ENCODE measurements at regions not wholly inside any gene's neighbourhood (a gene's known extent, or its start where the extent isn't known, plus 50 kb on each side); places are given as distances from the start of the nearest gene placed in this dataset.

DNA sequence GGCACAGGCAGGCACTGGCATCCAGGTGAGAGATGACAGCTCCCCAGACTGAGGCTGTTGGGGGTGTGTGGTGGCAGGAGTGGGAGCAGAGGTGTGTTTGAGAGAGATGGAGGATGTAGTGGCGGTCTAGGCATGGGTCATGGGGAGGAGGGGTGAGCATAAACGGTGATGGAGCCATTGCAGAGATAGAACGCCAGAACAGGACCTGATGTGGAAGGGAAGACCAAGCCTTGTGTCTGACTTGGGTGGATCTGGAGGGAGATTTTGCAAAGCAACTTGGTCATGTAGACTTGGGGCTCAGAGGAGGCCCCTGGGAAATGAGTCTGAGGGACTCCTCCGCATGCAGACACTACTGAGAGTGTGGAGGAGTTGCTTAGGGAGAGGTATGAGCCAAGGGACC is 50.0 kb upstream of the CLDN5 start:
- DNase-seq: no peak

DNA sequence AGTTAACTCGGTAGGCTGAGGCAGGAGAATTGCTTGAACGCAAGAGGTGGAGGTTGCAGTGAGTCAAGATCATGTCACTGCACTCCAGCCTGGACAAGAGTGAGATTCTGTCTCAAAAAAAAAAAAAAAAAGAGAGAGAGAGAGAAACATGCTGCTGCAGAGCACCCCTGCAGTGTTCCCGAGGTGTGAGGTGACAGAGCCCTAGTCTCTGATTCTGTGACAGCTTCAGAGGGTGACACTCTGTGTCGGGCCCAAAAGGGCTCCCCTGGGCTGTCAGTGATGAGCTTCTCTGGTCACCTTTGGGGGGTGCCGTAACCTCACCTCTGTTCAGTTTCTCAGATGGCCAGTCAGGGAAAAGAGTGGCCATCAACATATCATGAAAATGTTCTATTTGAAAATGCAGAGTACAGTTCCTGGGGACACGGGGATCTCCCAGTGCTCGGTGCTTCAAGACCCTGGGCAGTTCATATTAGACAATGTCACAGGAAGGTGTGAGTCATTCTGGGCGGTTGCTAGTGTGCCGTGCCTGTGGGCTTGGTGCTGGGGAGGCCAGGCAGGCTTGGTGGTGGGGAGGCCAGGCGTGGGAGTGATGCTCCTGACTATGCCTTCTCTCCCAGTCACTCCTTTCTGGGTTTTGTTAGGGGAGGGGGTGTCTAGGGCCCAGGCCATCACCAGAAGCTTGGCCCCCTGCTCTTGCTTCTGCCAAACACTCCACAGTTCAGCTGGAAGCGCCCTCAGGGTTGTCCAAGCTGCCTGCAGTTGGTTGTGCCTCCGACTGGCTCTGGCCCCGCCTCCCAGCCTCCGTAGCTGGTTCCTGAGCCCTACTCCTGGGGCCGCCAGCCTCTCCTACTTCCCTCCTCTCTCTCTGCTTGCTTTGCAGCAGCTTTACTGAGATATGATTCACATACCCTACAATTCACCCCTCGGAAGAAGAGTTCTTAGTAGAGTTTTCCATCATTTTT is 52.5 kb upstream of the CLDN5 start:
- no peak for DNase-seq

GRCh38 chr22:19577422-19577966 is 53.3 kb upstream of the CLDN5 start:
- no peak for DNase-seq

- no peak for DNase-seq
These were observed 54.2 kb upstream of the CLDN5 start for GRCh38 chr22:19578180-19579004.

- DNase-seq: no peak
These were observed 55.1 kb upstream of the CLDN5 start for GRCh38 chr22:19579115-19579811.

- DNase-seq: no peak
These were observed 55.7 kb upstream of the CLDN5 start for GRCh38 chr22:19579880-19580279.

- no peak for DNase-seq
These were observed 56.2 kb upstream of the CLDN5 start for GRCh38 chr22:19580291-19580890.

DNA sequence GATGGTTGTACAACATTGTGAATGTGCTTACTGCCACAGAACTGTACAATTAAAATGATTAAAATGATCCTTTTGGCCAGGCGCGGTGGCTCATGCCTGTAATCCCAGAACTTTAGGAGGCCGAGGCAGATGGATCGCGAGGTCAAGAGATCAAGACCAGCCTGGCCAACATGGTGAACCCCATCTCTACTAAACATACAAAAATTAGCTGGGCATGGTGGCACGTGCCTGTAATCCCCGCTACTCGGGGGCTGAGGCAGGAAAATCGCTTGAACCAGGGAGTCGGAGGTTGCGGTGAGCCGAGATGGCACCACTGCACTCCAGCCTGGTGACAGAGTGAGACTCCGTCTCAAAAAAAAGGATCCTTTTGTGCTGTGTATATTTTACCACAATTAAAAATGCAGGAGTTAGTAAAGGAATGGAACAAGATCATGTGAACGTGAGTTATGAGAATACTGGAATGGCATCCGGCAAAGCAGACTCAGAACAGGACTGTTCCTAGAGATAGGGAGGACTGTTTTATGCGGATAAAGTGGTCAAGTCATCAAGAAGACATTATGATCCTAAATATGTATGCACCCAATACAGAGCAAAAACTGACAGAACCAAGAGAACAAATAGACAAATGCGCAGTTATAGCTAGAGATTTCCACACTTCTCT is 58.0 kb upstream of the CLDN5 start:
- DNase-seq: no peak

DNA sequence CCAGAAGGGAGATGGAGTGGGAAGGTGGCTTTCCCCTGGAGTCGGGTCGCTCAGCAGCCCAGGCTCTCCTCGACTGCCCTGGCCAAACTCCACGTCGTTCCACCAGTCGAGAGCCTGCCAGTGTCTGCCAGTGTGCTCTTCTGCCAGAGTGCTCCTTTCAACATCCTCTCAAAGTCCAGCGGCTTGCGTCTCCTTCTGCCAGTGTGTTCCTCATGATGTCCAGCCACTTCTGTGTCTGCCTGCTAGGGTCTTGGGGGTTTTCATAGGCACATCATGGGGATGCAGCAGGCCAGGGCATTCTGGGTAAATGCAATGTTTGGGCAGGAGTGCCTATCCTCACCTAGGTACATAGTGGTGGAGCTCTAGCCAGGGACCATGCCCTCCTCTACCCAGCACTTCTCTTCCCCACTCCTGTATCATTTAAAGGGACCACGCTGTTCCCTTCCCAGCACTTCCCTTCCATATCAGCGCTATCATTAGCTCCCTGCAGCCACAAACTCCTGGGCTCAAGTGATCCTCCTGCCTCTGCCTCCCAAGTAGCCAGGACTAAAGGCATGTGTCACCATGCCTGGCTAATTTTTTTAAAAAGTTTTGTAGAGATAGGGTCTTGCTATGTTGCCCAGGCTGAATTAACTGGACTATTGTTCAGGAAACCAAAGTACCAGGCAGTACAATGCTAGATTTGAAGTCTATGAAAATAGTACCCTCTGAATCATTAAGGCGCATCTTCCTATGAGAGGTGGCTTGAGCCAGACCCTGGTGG is 62.9 kb upstream of the CLDN5 start:
- no peak for DNase-seq

- no peak for DNase-seq
These were observed 66.5 kb upstream of the CLDN5 start for GRCh38 chr22:19590696-19591095.

GRCh38 chr22:19591568-19591967 is 67.4 kb upstream of the CLDN5 start:
- no peak for DNase-seq

DNA sequence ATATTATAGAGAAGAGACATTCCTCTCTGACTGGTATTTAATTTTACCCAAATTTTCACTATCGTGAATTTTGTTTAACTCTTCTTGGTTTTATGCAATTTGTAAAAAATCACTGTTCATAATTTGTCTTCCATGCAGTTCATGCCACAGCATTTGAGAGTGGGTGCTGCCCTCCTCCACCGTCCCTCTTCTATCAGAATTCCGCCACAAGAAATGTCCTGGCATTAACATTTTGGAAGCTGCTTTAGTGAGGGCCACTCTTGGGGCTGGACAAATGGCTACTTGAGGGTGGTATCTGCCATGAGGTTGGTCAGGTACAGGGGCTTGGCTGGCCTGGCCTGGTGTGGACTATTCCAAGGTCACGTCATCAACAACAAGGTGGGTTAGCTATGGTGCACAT is 68.3 kb upstream of the CLDN5 start:
- DNase-seq: no peak

DNA sequence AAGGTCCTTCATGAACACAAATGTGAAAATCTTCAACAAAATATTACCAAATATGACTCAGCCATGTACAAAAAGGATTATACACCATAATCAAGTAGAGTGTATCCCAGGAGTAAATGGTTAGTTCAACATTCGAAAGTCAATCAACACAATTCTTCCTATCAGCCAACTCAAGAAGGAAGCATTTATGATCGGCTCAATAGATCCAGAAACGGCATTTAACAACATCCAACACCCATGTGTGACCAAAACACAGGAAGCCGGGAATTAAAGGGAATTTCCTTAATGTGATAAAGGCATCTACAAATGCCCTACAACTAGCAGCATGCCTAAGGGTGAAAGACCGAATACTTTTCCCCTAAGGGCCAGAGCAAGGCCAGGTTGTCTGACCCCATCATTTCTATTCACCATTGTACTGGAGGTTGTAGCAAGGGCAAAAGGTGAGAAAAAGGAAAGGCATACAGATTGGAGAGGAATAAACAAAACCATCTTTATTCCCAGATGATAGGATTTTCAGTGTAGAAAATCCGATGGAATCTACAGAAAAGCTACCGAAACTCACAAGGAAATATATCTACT is 69.9 kb upstream of the CLDN5 start:
- no peak for DNase-seq

- DNase-seq: no peak
These were observed 71.3 kb upstream of the CLDN5 start for GRCh38 chr22:19595532-19595931.

DNA sequence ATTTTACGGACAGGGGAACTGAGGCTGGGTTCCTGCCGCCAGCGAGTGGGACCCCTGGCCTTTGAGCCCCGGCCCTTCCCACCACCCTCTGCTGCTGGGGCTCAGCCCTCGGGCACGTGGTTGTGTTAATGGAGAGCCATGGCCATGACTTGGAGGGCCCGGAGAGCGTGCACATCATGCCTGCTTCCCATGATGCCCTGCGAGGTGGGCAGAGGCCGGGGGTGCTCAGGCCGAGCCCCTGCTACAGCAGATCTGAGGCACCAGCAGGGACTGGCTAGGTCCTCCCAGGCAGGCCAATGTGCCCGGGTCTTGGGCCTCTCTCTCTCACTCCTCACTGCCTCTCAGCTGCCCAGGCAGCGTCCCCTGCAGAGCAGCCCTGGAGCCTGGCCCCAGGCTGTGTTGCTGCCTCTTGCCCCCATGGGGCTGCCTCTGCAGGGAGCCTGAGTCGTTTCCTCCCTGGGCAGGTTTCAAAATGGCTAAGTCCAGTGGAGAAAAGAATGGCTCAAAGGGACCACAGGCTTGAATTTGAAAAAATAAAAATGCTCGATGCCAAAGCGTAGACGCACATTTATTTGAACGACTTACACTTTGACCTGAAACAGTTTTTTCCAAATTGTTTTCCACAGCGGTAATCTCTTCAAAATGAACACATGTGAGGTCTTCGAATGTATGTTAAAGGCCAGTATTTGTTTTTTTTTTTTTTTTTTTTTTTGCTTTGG is 72.6 kb upstream of the CLDN5 start:
- no peak for DNase-seq

DNA sequence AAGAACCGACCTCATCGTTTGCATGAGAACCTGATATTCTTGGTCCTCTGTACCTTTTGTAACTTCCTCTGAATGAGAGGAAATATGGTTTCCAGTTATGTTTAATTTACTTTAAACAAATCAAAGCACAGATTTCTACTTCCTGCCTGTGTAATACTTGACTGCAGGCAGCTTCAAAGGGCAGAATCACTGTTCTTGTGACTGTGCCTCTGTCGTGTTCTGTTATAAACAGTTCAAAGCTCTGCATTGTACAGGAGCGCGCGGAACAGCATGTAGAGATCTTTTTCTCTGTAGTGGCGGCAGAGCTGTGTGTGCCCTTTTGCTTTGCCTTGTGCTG is 73.2 kb upstream of the CLDN5 start:
- no peak for DNase-seq

DNA sequence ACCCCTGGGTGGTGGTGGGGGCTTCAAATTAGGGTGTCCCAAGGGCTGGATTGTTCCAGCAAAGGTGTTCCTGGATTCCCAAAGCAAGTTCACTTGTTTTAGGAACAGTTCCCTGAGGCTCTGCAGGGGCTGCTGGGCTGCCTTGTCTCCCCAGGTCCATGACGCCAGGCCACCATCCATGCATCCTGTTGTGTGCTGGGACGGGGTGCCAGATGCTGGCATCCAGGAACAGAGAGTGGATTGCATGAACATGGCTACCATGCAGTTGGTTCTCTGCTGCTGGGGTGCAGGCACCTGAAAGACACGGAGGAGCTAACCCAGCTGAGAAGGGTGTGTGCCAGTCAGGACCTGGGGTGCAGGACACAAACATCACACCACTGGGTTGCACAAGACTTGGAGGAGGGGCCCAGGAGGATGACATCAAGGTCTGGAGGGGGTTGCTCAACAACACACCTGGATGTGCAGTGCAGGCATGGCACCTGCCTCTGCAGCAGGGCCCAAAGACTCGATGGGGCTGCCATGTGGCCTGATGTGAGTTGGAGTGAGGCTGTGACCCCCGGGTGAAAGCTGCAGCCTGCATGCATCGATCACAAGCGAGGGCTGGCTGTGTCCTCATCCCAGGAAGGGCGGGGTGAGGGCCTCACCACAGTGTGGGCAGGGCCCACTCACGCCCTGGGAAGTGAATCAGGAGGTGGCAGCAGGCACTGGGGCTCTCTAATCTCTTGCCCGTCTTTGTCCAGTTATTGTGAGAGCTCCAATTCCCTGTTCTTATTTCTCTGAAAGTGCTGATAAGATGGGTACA is 74.0 kb upstream of the CLDN5 start:
- DNase-seq: no peak

DNA sequence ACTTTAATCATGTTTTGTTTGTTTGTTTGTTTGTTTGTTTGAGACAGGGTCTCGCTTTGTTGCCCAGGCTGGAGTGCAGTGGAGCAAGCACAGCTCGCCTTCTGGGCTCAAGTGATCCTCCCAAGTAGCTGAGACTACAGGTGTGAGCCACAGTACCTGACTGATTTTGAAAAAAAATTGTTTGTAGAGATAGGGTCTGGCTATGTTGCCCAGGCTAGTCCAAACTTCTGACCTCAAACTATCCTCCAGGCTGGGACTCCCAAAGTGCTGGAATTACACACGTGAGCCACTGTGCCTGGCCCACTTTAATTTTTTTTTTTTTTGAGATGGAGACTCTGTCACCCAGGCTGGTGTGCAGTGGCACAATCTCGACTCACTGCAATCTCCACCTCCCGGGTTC is 74.8 kb upstream of the CLDN5 start:
- DNase-seq: no peak

DNA sequence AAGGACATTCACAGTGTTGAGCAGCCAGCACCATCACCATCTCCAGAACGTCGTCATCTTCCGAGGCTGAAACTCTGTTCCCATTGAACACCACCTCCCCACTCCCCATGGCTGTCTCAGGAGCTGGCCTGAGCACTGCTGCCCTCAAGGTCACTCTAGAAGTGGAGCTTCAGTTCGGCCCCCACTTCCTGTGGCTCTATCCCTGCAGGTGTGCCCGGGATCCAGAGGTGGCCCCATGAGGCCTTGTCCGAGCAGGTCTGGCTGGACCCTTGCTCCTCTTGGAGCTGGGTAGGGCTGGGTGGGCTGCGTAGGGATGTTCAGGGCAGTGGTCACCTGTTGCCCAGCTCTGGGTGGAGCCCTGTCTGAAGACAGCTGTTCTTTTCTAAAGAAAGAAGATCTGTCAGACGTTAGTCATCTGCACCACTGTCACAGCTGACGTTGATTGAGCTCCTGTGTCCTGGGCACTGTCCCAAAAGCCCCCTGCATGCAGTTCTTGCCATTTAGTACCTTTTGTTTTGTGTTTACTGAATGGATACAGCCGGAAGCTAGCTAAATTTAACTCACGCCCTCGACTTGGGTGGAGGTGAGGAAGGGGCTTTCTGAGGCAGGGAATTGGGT is 75.5 kb upstream of the CLDN5 start:
- no peak for DNase-seq
